ENCODE measurements at regions not wholly inside any gene's neighbourhood (a gene's known extent, or its start where the extent isn't known, plus 50 kb on each side); places are given as distances from the start of the nearest gene placed in this dataset.

- TF ChIP-seq POLR2A (IDR thresholded peaks at IDR 0.05; ENCODE audit: low read length) (no peak), GATA1 (IDR thresholded peaks at IDR 0.05; ENCODE audit: low read depth, low read length) (no peak)
Observed at GRCh38 chr14:65802196-65802595, 389.7 kb downstream of the FUT8 start.

Data from erythroblast (primary cell).